Tibial nerve (tissue), 3 donors: ENCODE measurements at regions not wholly inside any gene's neighbourhood (a gene's known extent, or its start where the extent isn't known, plus 50 kb on each side); places are given as distances from the start of the nearest gene placed in this dataset.

Experiments
- CTCF ChIP-seq, 5 experiments: fragments of 200-600 bp in 3 of 5; fragments of 450-650 bp in 2 of 5; sonication (generic) in 3 of 5; IDR thresholded peaks; one replicate each; pipeline ENCODE4 v1.5.1; 2016 to 2019; ENCODE audit warnings: antibody characterized with exemption in 5 of 5, mild to moderate bottlenecking in 3 of 5, moderate library complexity in 2 of 5
- POLR2A ChIP-seq, 2 donors: fragments of 450-650 bp; IDR thresholded peaks; one replicate each; pipeline ENCODE4 v1.6.1; 2017; ENCODE audit warnings: antibody characterized with exemption in 2 of 2, mild to moderate bottlenecking in 2 of 2, moderate library complexity in 2 of 2

- TF ChIP-seq CTCF (IDR thresholded peaks at IDR 0.05) (no peak), POLR2A (IDR thresholded peaks at IDR 0.05) (no peak)
Observed at GRCh38 chr1:98398649-98399048, 262.9 kb upstream of the SNX7 start.
